Left ventricle myocardium inferior (tissue), 1 donor: ENCODE measurements at regions not wholly inside any gene's neighbourhood (a gene's known extent, or its start where the extent isn't known, plus 50 kb on each side); places are given as distances from the start of the nearest gene placed in this dataset.

Experiments used
- DNase-seq: peaks from one replicate; pipeline ENCODE4 v3.0.0-alpha.2; 2020
- H3K27ac ChIP-seq: fragments of 200-600 bp; replicated peaks from 2 replicates; pipeline ENCODE4 v1.8.0; 2021
- H3K27me3 ChIP-seq: fragments of 200-600 bp; 2 replicates; pipeline ENCODE4 v1.8.0; 2021; ENCODE audit warnings: low read depth
- H3K36me3 ChIP-seq: fragments of 200-600 bp; 2 replicates; pipeline ENCODE4 v1.8.0; 2021
- H3K4me1 ChIP-seq: fragments of 200-600 bp; 2 replicates; pipeline ENCODE4 v1.8.0; 2021
- H3K4me3 ChIP-seq: fragments of 200-600 bp; 2 replicates; pipeline ENCODE4 v1.8.0; 2021; ENCODE audit warnings: mild to moderate bottlenecking, moderate library complexity
- H3K9me3 ChIP-seq: fragments of 200-600 bp; replicated peaks from 2 replicates; pipeline ENCODE4 v1.8.0; 2021
- intact Hi-C: fragments of 100-400 bp; cut with micrococcal nuclease; formaldehyde crosslinking; loops from one replicate; pipeline ENCODE4 v1.11.0; 2022
- TF ChIP-seq, protein P1 (sequence below): fragments of 200-600 bp; IDR thresholded peaks from 2 replicates; pipeline ENCODE4 v1.8.0; 2021; ENCODE audit warnings: antibody characterized with exemption, mild to moderate bottlenecking, borderline replicate concordance
- donor health status: DM: no; HTN: yes; CAD: no; lungs with severe emphysema.

DNA sequence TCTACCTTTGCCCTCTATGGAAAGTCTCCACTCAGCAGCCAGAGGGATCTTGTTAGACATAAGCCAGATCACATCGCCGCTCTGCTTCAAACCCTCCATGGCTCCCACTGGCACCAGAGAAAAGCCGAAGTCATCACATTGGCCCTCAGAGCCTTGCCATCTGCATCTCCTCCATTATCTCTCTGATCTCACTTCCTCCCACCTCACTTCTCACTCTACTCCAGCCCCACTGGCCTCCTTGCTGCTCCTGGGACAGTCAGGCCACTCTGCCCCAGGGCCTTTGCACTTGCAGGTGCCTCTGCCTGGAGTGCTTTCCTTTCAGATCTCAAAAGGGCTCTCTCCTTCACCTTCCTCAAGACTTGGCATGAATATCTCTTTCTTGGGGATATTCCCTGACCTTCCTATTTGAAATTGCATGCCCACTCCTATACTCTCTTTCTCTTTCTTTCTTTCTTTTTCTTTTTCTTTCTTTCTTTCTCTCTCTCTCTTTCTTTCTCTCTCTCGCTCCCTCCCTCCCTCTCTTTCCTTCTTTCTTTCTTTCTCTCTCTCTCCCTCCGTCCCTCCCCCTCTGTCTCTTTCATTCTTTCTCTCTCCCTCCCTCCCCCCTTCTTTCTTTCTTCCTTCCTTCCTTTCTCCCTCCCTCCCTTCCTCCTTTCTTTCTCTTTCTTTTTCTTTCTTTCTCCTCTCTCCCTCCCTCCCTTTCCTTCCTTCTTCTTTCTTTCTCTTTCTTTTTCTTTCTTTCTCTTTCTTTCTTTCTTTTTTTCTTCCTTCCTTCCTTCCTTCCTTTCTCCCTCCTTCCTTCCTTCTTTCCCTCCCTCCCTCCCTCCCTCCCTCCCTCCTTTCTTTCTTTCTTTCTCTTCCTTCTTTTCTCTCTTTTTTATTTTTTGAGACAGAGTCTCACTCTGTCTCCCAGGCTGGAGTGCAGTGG lies 96.0 kb upstream of the CASZ1 start:
- no peaks in the 10 kb centered on the region for H3K9me3 ChIP-seq
- H3K27me3 ChIP-seq = peaks cover 94% of the 10 kb centered on the region
- TF ChIP-seq, protein P1, sequence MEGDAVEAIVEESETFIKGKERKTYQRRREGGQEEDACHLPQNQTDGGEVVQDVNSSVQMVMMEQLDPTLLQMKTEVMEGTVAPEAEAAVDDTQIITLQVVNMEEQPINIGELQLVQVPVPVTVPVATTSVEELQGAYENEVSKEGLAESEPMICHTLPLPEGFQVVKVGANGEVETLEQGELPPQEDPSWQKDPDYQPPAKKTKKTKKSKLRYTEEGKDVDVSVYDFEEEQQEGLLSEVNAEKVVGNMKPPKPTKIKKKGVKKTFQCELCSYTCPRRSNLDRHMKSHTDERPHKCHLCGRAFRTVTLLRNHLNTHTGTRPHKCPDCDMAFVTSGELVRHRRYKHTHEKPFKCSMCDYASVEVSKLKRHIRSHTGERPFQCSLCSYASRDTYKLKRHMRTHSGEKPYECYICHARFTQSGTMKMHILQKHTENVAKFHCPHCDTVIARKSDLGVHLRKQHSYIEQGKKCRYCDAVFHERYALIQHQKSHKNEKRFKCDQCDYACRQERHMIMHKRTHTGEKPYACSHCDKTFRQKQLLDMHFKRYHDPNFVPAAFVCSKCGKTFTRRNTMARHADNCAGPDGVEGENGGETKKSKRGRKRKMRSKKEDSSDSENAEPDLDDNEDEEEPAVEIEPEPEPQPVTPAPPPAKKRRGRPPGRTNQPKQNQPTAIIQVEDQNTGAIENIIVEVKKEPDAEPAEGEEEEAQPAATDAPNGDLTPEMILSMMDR = no peak
- no peak overlapping the region for H3K4me3 ChIP-seq
- H3K27ac ChIP-seq = no peak overlapping the region
- DNase-seq = no peak
- H3K4me1 ChIP-seq = peaks cover 3% of the 10 kb centered on the region
- no peaks in the 10 kb centered on the region for H3K36me3 ChIP-seq
- intact Hi-C loops = no loop called here

DNA sequence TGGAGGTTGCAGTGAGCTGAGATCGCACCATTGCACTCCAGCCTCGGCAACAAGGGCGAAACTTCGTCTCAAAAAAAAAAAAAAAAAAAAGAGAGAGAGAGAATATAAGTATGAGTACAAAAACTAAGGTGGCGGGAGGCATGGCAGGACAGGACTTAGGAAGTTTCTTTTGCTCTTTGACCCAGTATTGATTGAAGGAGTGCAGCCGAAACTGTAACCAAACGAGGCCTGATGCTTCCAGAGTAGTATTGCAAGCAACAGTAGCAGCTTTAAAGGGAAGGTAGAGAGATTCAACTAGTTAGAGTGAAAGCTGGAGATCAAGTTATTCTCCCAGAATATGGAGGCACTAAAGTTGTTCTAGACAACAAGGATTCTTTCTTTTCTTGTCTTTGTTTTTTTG lies 99.2 kb upstream of the CASZ1 start:
- DNase-seq = no peak
- Histone ChIP-seq H3K9me3 (no peaks in the 10 kb centered on the region), H3K4me1 (no peaks in the 10 kb centered on the region), H3K27me3 (peaks cover 88% of the 10 kb centered on the region), H3K4me3 (no peak overlapping the region), H3K27ac (no peak overlapping the region), H3K36me3 (no peaks in the 10 kb centered on the region)
- TF ChIP-seq, protein P1 = no peak
- intact Hi-C loops = no loop called here

DNA sequence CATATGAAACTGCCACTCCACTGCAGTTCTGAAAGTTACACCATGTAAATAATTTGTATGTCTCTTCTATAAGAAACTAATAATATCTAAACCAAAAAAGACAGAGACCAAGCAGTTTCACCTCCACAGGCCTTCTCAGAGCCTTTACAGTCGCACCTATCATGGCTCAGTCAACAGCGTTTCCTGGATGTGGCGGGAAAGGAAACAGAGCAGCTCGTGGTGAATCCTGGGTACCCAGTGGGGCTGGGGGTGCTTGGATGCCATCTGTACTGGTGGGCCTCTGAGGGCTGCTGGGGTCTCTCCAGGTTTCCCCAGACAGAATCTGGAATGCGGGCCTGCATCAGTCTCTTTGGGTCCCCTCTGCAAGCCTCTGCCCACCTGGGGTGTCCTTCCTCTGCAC lies 100.2 kb upstream of the CASZ1 start:
- TF ChIP-seq, protein P1 = no peak
- peaks cover 88% of the 10 kb centered on the region for H3K27me3 ChIP-seq
- no peak overlapping the region for H3K4me3 ChIP-seq
- DNase-seq = no peak
- no peaks in the 10 kb centered on the region for H3K4me1 ChIP-seq
- no peak overlapping the region for H3K27ac ChIP-seq
- H3K36me3 ChIP-seq = no peaks in the 10 kb centered on the region
- no peaks in the 10 kb centered on the region for H3K9me3 ChIP-seq
- intact Hi-C loops = no loop called here

DNA sequence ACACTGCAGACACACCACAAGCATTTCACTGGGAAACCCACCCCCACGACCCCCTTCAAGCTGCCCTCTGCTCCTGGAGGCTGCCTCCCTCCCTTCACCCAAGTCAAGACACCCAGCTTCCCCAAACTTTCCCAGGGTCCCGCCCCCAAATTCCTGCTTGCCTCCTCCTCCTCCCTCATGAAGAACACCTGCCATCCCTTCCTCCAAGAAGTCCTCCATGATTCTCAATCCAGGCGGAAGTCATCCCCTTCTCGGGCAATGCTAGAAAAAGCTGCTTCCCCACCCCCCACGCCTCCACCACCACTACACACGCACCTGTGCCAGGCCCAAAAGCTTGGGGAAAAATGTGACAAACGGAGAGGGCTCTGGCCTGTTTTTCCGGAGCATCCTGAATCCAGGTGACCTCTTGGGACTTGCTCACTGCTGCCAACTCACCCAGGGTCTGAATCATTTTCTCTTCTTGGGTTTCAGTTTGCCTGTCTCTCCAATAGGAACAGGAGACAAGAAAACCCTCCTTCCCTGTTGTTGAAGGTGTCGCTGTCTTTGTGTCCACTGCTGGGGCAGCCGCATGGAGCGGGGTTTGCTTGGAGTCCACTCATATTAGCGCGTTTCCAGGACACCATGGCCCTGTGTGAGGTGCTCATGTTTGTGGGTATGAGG lies 101.0 kb upstream of the CASZ1 start:
- TF ChIP-seq, protein P1 = no peak
- H3K4me1 ChIP-seq = no peaks in the 10 kb centered on the region
- no peak overlapping the region for H3K4me3 ChIP-seq
- no peaks in the 10 kb centered on the region for H3K9me3 ChIP-seq
- H3K27ac ChIP-seq = no peak overlapping the region
- peaks cover 88% of the 10 kb centered on the region for H3K27me3 ChIP-seq
- intact Hi-C loops = no loop called here
- no peak for DNase-seq
- no peaks in the 10 kb centered on the region for H3K36me3 ChIP-seq

DNA sequence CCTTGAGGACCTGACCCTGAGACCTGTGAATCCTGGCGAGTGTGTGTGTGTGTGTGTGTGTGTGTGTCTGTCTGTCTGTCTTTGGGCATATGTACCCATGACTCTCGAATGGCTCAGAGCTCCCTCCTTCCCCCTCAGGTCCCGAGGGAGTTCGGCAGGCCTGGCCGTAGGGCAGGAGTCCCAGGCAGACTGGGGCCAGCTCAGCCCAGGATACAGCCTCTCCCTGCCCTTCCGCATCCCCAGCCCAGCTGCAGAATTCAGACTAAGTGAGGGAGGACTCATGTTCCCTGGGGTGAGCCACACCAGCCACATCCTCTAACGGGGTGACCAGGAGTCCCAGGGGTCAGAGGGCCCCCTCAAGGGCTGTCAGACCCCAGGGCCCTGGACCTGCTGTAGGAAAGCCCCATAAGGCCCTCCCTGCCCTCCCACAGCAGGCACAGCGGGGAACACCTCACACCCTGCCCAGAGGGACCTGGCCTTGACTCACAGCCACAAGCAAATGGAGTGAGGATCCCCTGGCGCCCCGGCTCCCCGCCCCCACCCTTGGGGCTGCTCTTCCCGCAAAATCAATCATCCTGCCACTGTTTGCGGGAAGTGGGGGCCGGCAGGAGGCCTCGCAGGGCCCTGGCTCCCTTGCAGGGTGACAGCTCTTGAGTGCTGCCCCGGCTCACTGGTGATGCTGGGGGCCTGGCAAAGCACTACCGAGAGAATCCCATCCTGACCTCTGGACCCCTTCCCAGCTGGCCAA lies 101.7 kb upstream of the CASZ1 start:
- Histone ChIP-seq H3K36me3 (no peaks in the 10 kb centered on the region), H3K9me3 (no peaks in the 10 kb centered on the region), H3K4me3 (no peak overlapping the region), H3K27me3 (peaks cover 84% of the 10 kb centered on the region), H3K27ac (no peak overlapping the region), H3K4me1 (no peaks in the 10 kb centered on the region)
- TF ChIP-seq, protein P1 = no peak
- DNase-seq = no peak
- intact Hi-C loops = no loop called here
